GM12892 (cell line): ENCODE measurements at regions not wholly inside any gene's neighbourhood (a gene's known extent, or its start where the extent isn't known, plus 50 kb on each side); places are given as distances from the start of the nearest gene placed in this dataset.

ENCODE experiments used
- DNase-seq: peaks from one replicate; pipeline ENCODE4 v3.0.0; 2011; ENCODE audit not compliant: insufficient read length
- FAIRE-seq: peaks from 2 replicates; lab custom pipeline; 2011; peaks lifted over from hg19 to GRCh38; lab: Jason Lieb, UNC
- POLR2A ChIP-seq: IDR thresholded peaks from 2 replicates; pipeline ENCODE4 v1.6.1; 2011; ENCODE audit warnings: low read depth, low read length, control low read depth
- POLR2AphosphoS5 ChIP-seq: IDR thresholded peaks from 2 replicates; pipeline ENCODE4 v1.6.1; 2011; ENCODE audit warnings: low read depth, low read length, control low read depth
- TAF1 ChIP-seq: IDR thresholded peaks from 2 replicates; pipeline ENCODE4 v1.6.1; 2011; ENCODE audit warnings: low read depth, mild to moderate bottlenecking, control low read depth, low read length, borderline replicate concordance

GRCh38 chr11:70863186-70863585, 389.2 kb downstream of the SHANK2 start:
- DNase-seq (no peak), FAIRE-seq (no peak)
- TF ChIP-seq POLR2AphosphoS5 (no peak), POLR2A (no peak), TAF1 (no peak)

- DNase-seq (no peak), FAIRE-seq (no peak)
- TF ChIP-seq TAF1 (no peak), POLR2AphosphoS5 (no peak), POLR2A (no peak)
Measured at GRCh38 chr11:70863993-70864392, 388.4 kb downstream of the SHANK2 start.

- TF ChIP-seq POLR2AphosphoS5, result no peak
- no peak for TF ChIP-seq POLR2A
- no peak for TF ChIP-seq TAF1
- no peak for DNase-seq
Measured at GRCh38 chr11:70865356-70865755, 387.0 kb downstream of the SHANK2 start.

GRCh38 chr11:70866834-70867233, 385.5 kb downstream of the SHANK2 start:
- no peak for FAIRE-seq
- no peak for DNase-seq
- TF ChIP-seq POLR2AphosphoS5, result no peak
- TF ChIP-seq TAF1, result no peak
- no peak for TF ChIP-seq POLR2A

More at GRCh38 chr11:70865356-70865755, 387.0 kb downstream of the SHANK2 start:
- FAIRE-seq, result no peak

GRCh38 chr11:70867281-70868047, 384.9 kb downstream of the SHANK2 start:
- no peak for DNase-seq
- FAIRE-seq, result no peak
- no peak for TF ChIP-seq POLR2AphosphoS5
- TF ChIP-seq TAF1, result no peak
- TF ChIP-seq POLR2A, result no peak

GRCh38 chr11:70868341-70868885, 384.0 kb downstream of the SHANK2 start:
- TF ChIP-seq POLR2A (no peak), POLR2AphosphoS5 (no peak), TAF1 (no peak)
- no peak for FAIRE-seq
- DNase-seq, result no peak

- no peak for DNase-seq
- no peak for FAIRE-seq
Measured at GRCh38 chr11:70869054-70869453, 383.3 kb downstream of the SHANK2 start.

GRCh38 chr11:70871881-70872280, 380.5 kb downstream of the SHANK2 start:
- DNase-seq (no peak), FAIRE-seq (no peak)
- TF ChIP-seq POLR2A (no peak), TAF1 (no peak), POLR2AphosphoS5 (no peak)

More at GRCh38 chr11:70869054-70869453, 383.3 kb downstream of the SHANK2 start:
- TF ChIP-seq POLR2A, result no peak
- TF ChIP-seq POLR2AphosphoS5, result no peak
- no peak for TF ChIP-seq TAF1

- TF ChIP-seq TAF1, result no peak
- no peak for TF ChIP-seq POLR2AphosphoS5
- no peak for TF ChIP-seq POLR2A
- no peak for FAIRE-seq
- DNase-seq, result no peak
Measured at GRCh38 chr11:70872299-70872698, 380.1 kb downstream of the SHANK2 start.

GRCh38 chr11:70872955-70873735, 379.2 kb downstream of the SHANK2 start:
- FAIRE-seq (no peak), DNase-seq (no peak)
- TF ChIP-seq POLR2A (no peak), POLR2AphosphoS5 (no peak), TAF1 (no peak)

- no peak for FAIRE-seq
- DNase-seq, result no peak
- TF ChIP-seq POLR2AphosphoS5 (no peak), TAF1 (no peak), POLR2A (no peak)
Measured at GRCh38 chr11:70873736-70874412, 378.5 kb downstream of the SHANK2 start.
